ENCODE measurements at regions not wholly inside any gene's neighbourhood (a gene's known extent, or its start where the extent isn't known, plus 50 kb on each side); places are given as distances from the start of the nearest gene placed in this dataset.
"Not testable (repeated sequence)": the region's sequence is repeated elsewhere in the genome, so short reads cannot be mapped to it uniquely, and the experiment has no call there.

DNA sequence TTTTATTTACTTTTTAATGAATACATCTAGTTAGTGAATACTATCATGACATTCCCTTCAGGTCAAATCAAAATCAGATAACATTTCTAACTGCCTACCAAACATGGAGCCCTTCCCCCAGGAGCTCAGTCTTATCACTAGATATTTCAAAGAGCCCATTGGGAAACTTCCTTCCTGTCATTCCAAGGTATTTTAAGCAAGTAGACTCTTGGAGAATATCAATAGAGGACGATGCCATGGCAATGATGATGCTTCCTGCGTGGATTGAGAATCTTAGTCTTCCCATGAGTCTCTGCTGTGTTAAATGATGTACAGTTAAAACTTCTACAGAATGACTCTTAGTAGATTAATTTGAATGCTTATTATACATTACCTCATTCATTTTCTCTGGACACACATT is 384.9 kb downstream of the CENPW start:
- Mint-ChIP-seq H3K27me3 (ENCODE audit: low read depth) (no peaks in the 10 kb centered on the region), H3K36me3 (ENCODE audit: insufficient read depth in 1 of 3, low read depth in 3 of 3) (peaks cover 4 to 29% (median 6%) of the 10 kb centered on the region in 3 experiments; a peak in 6 of 7 replicates), H3K4me3 (no peak overlapping the region), H3K4me1 (no peaks in the 10 kb centered on the region), H3K27ac (no peak overlapping the region), H3K9me3 (peaks cover 22 to 33% of the 10 kb centered on the region in 2 experiments)
- DNase-seq: no peak
- no peaks in the 10 kb centered on the region for H3K79me2 ChIP-seq (ENCODE audit: insufficient read depth, low read length)
- no peak overlapping the region for H2AFZ ChIP-seq (ENCODE audit: low read length)
- no peak overlapping the region for H3K4me2 ChIP-seq (ENCODE audit: insufficient read depth, insufficient read length, low read length)
- no peak overlapping the region for H3K23ac ChIP-seq (ENCODE audit: insufficient read length, low read depth, low read length)
- H2BK15ac ChIP-seq (ENCODE audit: low read depth, low read length): no peak overlapping the region
- no peak overlapping the region for H3K27ac ChIP-seq (ENCODE audit: insufficient read length, low read depth, low read length)
- H3K4ac ChIP-seq (ENCODE audit: low read depth, low read length): no peak overlapping the region
- H2BK5ac ChIP-seq (ENCODE audit: insufficient read length, low read length): no peak overlapping the region
- no peak overlapping the region for H4K91ac ChIP-seq (ENCODE audit: insufficient read length, low read depth, low read length)
- H2BK20ac ChIP-seq (ENCODE audit: low read depth, low read length, poor library complexity, severe bottlenecking): no peak overlapping the region
- no peaks in the 10 kb centered on the region for H3K9me3 ChIP-seq (ENCODE audit: control insufficient read depth, low read depth, low read length)
- WGBS (ENCODE audit: extremely low coverage, insufficient read length, low lambda C conversion rate): no CpG with 5 or more reads among the region's 2 CpGs
- H3K18ac ChIP-seq (ENCODE audit: insufficient read length, low read depth, low read length): no peak overlapping the region
- H3K56ac ChIP-seq (ENCODE audit: insufficient read length, low read depth, low read length): no peak overlapping the region
- no peaks in the 10 kb centered on the region for H3K79me1 ChIP-seq (ENCODE audit: insufficient read depth, low read depth, low read length, poor library complexity, severe bottlenecking)
- no peak overlapping the region for H3T11ph ChIP-seq (ENCODE audit: low read length)
- no peak overlapping the region for H2BK12ac ChIP-seq (ENCODE audit: insufficient read length, low read depth, low read length)
- H4K20me1 ChIP-seq (ENCODE audit: control insufficient read depth, insufficient read depth, insufficient read length): no peaks in the 10 kb centered on the region
- no peak overlapping the region for H3K14ac ChIP-seq (ENCODE audit: insufficient read depth, low read length)
- H2AK5ac ChIP-seq (ENCODE audit: insufficient read length, low read length): no peak overlapping the region
- H3K23me2 ChIP-seq (ENCODE audit: insufficient read length, low read depth, low read length, poor library complexity, severe bottlenecking): no peaks in the 10 kb centered on the region
- H4K8ac ChIP-seq (replicated peaks; ENCODE audit: insufficient read length, low read depth, low read length): no peak overlapping the region
- no peaks in the 10 kb centered on the region for H3K27me3 ChIP-seq (ENCODE audit: insufficient read depth, low read length)
- TF ChIP-seq, protein P1, sequence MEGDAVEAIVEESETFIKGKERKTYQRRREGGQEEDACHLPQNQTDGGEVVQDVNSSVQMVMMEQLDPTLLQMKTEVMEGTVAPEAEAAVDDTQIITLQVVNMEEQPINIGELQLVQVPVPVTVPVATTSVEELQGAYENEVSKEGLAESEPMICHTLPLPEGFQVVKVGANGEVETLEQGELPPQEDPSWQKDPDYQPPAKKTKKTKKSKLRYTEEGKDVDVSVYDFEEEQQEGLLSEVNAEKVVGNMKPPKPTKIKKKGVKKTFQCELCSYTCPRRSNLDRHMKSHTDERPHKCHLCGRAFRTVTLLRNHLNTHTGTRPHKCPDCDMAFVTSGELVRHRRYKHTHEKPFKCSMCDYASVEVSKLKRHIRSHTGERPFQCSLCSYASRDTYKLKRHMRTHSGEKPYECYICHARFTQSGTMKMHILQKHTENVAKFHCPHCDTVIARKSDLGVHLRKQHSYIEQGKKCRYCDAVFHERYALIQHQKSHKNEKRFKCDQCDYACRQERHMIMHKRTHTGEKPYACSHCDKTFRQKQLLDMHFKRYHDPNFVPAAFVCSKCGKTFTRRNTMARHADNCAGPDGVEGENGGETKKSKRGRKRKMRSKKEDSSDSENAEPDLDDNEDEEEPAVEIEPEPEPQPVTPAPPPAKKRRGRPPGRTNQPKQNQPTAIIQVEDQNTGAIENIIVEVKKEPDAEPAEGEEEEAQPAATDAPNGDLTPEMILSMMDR (conservative IDR thresholded peaks at IDR 0.05): no peak
- H3K9ac ChIP-seq (ENCODE audit: extremely low read depth, insufficient read length, low read length): no peak overlapping the region
- no peaks in the 10 kb centered on the region for H3K4me1 ChIP-seq (ENCODE audit: insufficient read depth, low read length)
- no peak overlapping the region for H2BK120ac ChIP-seq (ENCODE audit: low read depth, low read length, poor library complexity, severe bottlenecking)
- no peak overlapping the region for H4K5ac ChIP-seq (ENCODE audit: insufficient read length, low read depth, low read length)

DNA sequence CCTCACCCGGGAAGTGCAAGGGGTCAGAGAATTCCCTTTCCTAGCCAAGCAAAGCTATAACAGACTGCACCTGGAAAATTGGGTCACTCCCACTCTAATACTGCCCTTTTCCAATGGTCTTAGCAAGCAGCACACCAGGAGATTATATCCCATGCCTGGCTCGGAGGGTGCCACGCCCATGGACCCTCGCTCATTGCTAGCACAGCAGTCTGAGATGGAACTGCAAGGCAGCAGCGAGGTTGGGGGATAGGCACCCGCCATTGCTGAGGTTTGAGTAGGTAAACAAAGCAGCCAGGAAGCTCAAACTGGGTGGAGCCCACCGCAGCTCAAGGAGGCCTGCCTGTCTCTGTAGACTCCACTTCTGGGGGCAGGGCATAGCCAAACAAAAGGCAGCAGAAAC is 386.5 kb downstream of the CENPW start:
- not testable (repeated sequence) for H3K79me1 ChIP-seq (ENCODE audit: insufficient read depth, low read depth, low read length, poor library complexity, severe bottlenecking); H3K27ac ChIP-seq (ENCODE audit: insufficient read length, low read depth, low read length); H2BK12ac ChIP-seq (ENCODE audit: insufficient read length, low read depth, low read length); H3K56ac ChIP-seq (ENCODE audit: insufficient read length, low read depth, low read length); H4K5ac ChIP-seq (ENCODE audit: insufficient read length, low read depth, low read length); H3K27me3 Mint-ChIP-seq (ENCODE audit: low read depth); H3K18ac ChIP-seq (ENCODE audit: insufficient read length, low read depth, low read length); H3K4me1 ChIP-seq (ENCODE audit: insufficient read depth, low read length); H2AFZ ChIP-seq (ENCODE audit: low read length); H3K4me3 Mint-ChIP-seq; H3K27ac Mint-ChIP-seq; H3K4ac ChIP-seq (ENCODE audit: low read depth, low read length); H3K79me2 ChIP-seq (ENCODE audit: insufficient read depth, low read length); H3K27me3 ChIP-seq (ENCODE audit: insufficient read depth, low read length); DNase-seq; H3K23ac ChIP-seq (ENCODE audit: insufficient read length, low read depth, low read length); H3T11ph ChIP-seq (ENCODE audit: low read length); H3K23me2 ChIP-seq (ENCODE audit: insufficient read length, low read depth, low read length, poor library complexity, severe bottlenecking); H4K91ac ChIP-seq (ENCODE audit: insufficient read length, low read depth, low read length); H4K20me1 ChIP-seq (ENCODE audit: control insufficient read depth, insufficient read depth, insufficient read length); H3K4me1 Mint-ChIP-seq; H2AK5ac ChIP-seq (ENCODE audit: insufficient read length, low read length); H2BK120ac ChIP-seq (ENCODE audit: low read depth, low read length, poor library complexity, severe bottlenecking); H3K14ac ChIP-seq (ENCODE audit: insufficient read depth, low read length); H2BK20ac ChIP-seq (ENCODE audit: low read depth, low read length, poor library complexity, severe bottlenecking); H2BK5ac ChIP-seq (ENCODE audit: insufficient read length, low read length); H3K9ac ChIP-seq (ENCODE audit: extremely low read depth, insufficient read length, low read length); H3K9me3 ChIP-seq (ENCODE audit: control insufficient read depth, low read depth, low read length); H2BK15ac ChIP-seq (ENCODE audit: low read depth, low read length); H3K4me2 ChIP-seq (ENCODE audit: insufficient read depth, insufficient read length, low read length); H4K8ac ChIP-seq (replicated peaks; ENCODE audit: insufficient read length, low read depth, low read length)
- WGBS (ENCODE audit: extremely low coverage, insufficient read length, low lambda C conversion rate): no CpG with 5 or more reads among the region's 7 CpGs
- H3K36me3 Mint-ChIP-seq (ENCODE audit: insufficient read depth in 1 of 3, low read depth in 3 of 3): peaks cover 4 to 29% (median 6%) of the 10 kb centered on the region in 3 experiments; a peak in 6 of 7 replicates
- peaks cover 28 to 40% of the 10 kb centered on the region in 2 experiments for H3K9me3 Mint-ChIP-seq

Data from H9 (cell line).